ENCODE measurements at regions not wholly inside any gene's neighbourhood (a gene's known extent, or its start where the extent isn't known, plus 50 kb on each side); places are given as distances from the start of the nearest gene placed in this dataset.
"Not testable (repeated sequence)": the region's sequence is repeated elsewhere in the genome, so short reads cannot be mapped to it uniquely, and the experiment has no call there.

- Histone ChIP-seq H3K27ac (ENCODE audit: low read depth, low read length) (no peak overlapping the region), H3K4me3 (ENCODE audit: low read length) (no peak overlapping the region), H3K9ac (ENCODE audit: low read depth, low read length) (no peak overlapping the region), H3K36me3 (ENCODE audit: insufficient read depth, low read length) (no peaks in the 10 kb centered on the region), H3K9me3 (ENCODE audit: insufficient read depth, low read depth, low read length) (no peaks in the 10 kb centered on the region), H3K27me3 (ENCODE audit: insufficient read depth, low read length) (no peaks in the 10 kb centered on the region), H3K4me1 (ENCODE audit: insufficient read depth, low read length) (no peaks in the 10 kb centered on the region)
- 86% methylated on average over 2 of the region's 2 CpGs for WGBS
Observed at GRCh38 chr1:233816348-233816747, 88.1 kb upstream of the SLC35F3 start.

GRCh38 chr1:233819042-233819441 is 85.4 kb upstream of the SLC35F3 start:
- no peak overlapping the region for H3K27ac ChIP-seq (ENCODE audit: low read depth, low read length)
- H3K4me1 ChIP-seq (ENCODE audit: insufficient read depth, low read length) = no peaks in the 10 kb centered on the region
- no CpG with 5 or more reads among the region's 1 CpG for WGBS
- H3K27me3 ChIP-seq (ENCODE audit: insufficient read depth, low read length) = no peaks in the 10 kb centered on the region
- no peaks in the 10 kb centered on the region for H3K9me3 ChIP-seq (ENCODE audit: insufficient read depth, low read depth, low read length)
- H3K9ac ChIP-seq (ENCODE audit: low read depth, low read length) = no peak overlapping the region
- H3K36me3 ChIP-seq (ENCODE audit: insufficient read depth, low read length) = no peaks in the 10 kb centered on the region
- H3K4me3 ChIP-seq (ENCODE audit: low read length) = no peak overlapping the region

DNA sequence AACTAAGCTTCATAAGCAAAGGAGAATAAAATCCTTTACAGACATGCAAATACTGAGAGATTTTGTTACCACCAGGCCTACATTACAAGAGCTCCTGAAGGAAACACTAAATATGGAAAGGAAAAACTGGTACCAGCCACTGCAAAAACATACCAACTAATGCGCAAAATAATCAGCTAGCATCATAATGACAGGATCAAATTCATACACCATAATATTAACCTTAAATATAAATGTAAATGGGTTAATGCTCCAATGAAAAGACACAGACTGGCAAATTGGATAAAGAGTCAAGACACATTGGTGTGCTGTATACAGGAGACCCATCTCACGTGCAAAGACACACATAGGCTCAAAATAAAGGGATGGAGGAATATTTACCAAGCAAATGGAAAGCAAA is 80.3 kb upstream of the SLC35F3 start:
- H3K9me3 ChIP-seq (ENCODE audit: insufficient read depth, low read depth, low read length); H3K27me3 ChIP-seq (ENCODE audit: insufficient read depth, low read length); H3K27ac ChIP-seq (ENCODE audit: low read depth, low read length); H3K4me1 ChIP-seq (ENCODE audit: insufficient read depth, low read length); H3K4me3 ChIP-seq (ENCODE audit: low read length); H3K9ac ChIP-seq (ENCODE audit: low read depth, low read length); H3K36me3 ChIP-seq (ENCODE audit: insufficient read depth, low read length): not testable (repeated sequence)
- 89% methylated on average over 1 of the region's 2 CpGs for WGBS

- not testable (repeated sequence) for H3K9ac ChIP-seq (ENCODE audit: low read depth, low read length); H3K4me1 ChIP-seq (ENCODE audit: insufficient read depth, low read length); H3K4me3 ChIP-seq (ENCODE audit: low read length); H3K27me3 ChIP-seq (ENCODE audit: insufficient read depth, low read length); H3K9me3 ChIP-seq (ENCODE audit: insufficient read depth, low read depth, low read length); H3K36me3 ChIP-seq (ENCODE audit: insufficient read depth, low read length); H3K27ac ChIP-seq (ENCODE audit: low read depth, low read length)
- 91% methylated on average over 1 of the region's 2 CpGs for WGBS
Observed at GRCh38 chr1:233827937-233828336, 76.5 kb upstream of the SLC35F3 start.

DNA sequence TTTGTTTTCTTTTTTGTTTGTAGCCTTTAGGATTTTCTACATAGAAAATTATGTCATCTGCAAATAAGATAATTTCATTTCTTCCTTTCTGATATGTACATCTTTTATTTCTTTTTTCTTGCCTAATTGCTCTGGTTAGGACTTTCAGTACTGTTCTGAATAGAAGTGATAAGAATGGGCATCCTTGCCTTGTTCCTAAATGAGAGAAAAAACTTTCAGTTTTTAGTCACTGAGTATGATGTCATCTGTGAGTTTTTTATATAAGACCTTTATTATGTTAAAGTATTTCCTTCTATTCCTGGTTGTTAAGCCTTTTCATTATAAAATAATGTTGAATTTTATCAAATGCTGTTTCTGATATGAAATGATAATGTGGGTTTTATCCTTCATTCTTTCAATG is 76.0 kb upstream of the SLC35F3 start:
- H3K4me1 ChIP-seq (ENCODE audit: insufficient read depth, low read length) = no peaks in the 10 kb centered on the region
- H3K27me3 ChIP-seq (ENCODE audit: insufficient read depth, low read length) = no peaks in the 10 kb centered on the region
- H3K27ac ChIP-seq (ENCODE audit: low read depth, low read length) = no peak overlapping the region
- H3K9ac ChIP-seq (ENCODE audit: low read depth, low read length) = no peak overlapping the region
- H3K4me3 ChIP-seq (ENCODE audit: low read length) = no peak overlapping the region
- no peaks in the 10 kb centered on the region for H3K9me3 ChIP-seq (ENCODE audit: insufficient read depth, low read depth, low read length)
- H3K36me3 ChIP-seq (ENCODE audit: insufficient read depth, low read length) = no peaks in the 10 kb centered on the region

GRCh38 chr1:233834609-233835008 is 69.9 kb upstream of the SLC35F3 start:
- H3K27me3 ChIP-seq (ENCODE audit: insufficient read depth, low read length) = no peaks in the 10 kb centered on the region
- WGBS = 100% methylated on average over 2 of the region's 2 CpGs
- no peak overlapping the region for H3K27ac ChIP-seq (ENCODE audit: low read depth, low read length)
- H3K36me3 ChIP-seq (ENCODE audit: insufficient read depth, low read length) = no peaks in the 10 kb centered on the region
- H3K4me1 ChIP-seq (ENCODE audit: insufficient read depth, low read length) = no peaks in the 10 kb centered on the region
- no peak overlapping the region for H3K4me3 ChIP-seq (ENCODE audit: low read length)
- H3K9ac ChIP-seq (ENCODE audit: low read depth, low read length) = no peak overlapping the region
- H3K9me3 ChIP-seq (ENCODE audit: insufficient read depth, low read depth, low read length) = no peaks in the 10 kb centered on the region

GRCh38 chr1:233838207-233838606 is 66.3 kb upstream of the SLC35F3 start:
- not testable (repeated sequence) for H3K9ac ChIP-seq (ENCODE audit: low read depth, low read length); H3K9me3 ChIP-seq (ENCODE audit: insufficient read depth, low read depth, low read length); H3K27me3 ChIP-seq (ENCODE audit: insufficient read depth, low read length); H3K36me3 ChIP-seq (ENCODE audit: insufficient read depth, low read length); H3K27ac ChIP-seq (ENCODE audit: low read depth, low read length); H3K4me1 ChIP-seq (ENCODE audit: insufficient read depth, low read length); H3K4me3 ChIP-seq (ENCODE audit: low read length)
- 97% methylated on average over 4 of the region's 4 CpGs for WGBS

DNA sequence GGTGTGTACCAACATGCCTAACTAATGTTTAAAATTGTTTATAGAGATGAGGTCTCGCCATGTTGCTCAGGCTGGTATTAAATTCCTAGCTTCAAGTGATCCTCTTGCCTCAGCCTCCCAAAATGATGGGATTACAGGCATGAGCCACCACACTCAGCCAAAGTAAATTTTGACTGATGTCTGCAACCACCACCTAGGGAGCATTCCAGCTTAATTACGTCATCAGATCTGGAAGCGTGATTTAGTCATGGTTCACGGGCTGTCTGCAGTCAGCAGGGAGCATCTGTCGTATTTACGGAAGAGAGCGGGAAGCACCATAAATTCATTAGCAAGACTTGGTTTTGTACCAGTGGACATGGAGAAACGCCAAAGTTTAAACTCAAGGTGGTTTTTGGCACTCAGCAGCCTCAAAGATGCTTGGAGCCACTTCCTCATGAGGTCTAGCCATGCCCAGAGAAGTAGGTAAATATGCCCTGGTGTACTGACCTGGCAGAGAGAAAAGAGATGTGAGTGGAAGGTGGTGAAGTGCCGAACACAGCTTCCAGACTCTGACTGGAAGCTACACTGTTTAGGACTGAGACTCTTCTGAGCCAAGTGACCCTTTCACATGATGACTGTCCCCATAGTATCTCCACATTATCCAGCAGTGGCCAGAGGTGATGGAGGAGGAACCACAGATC is 60.8 kb upstream of the SLC35F3 start:
- 90% methylated on average over 9 of the region's 9 CpGs for WGBS
- no peak overlapping the region for H3K9ac ChIP-seq (ENCODE audit: low read depth, low read length)
- H3K4me1 ChIP-seq (ENCODE audit: insufficient read depth, low read length) = no peaks in the 10 kb centered on the region
- H3K36me3 ChIP-seq (ENCODE audit: insufficient read depth, low read length) = no peaks in the 10 kb centered on the region
- no peaks in the 10 kb centered on the region for H3K9me3 ChIP-seq (ENCODE audit: insufficient read depth, low read depth, low read length)
- no peak overlapping the region for H3K4me3 ChIP-seq (ENCODE audit: low read length)
- H3K27ac ChIP-seq (ENCODE audit: low read depth, low read length) = no peak overlapping the region
- no peaks in the 10 kb centered on the region for H3K27me3 ChIP-seq (ENCODE audit: insufficient read depth, low read length)

DNA sequence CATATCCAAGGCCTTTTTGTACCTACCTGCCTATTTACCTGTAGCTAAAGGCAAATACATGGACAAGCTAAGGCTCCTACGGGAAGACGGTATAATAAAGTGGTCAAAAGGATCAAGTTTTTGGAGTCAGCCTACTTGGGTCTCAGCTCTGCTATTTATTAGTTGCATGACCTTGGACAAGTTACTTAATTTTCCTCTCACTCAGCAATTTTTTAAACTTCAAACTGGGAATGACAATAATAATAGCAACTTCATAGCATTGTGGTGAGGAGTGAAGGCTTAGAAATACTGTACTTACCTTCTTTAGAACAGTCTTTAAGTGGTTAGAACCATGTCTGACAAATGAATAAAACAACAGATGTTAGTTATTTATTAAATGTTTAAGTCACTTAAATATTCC is 60.2 kb upstream of the SLC35F3 start:
- no peak overlapping the region for H3K4me3 ChIP-seq (ENCODE audit: low read length)
- 100% methylated on average over 2 of the region's 2 CpGs for WGBS
- H3K27me3 ChIP-seq (ENCODE audit: insufficient read depth, low read length) = no peaks in the 10 kb centered on the region
- no peak overlapping the region for H3K9ac ChIP-seq (ENCODE audit: low read depth, low read length)
- no peaks in the 10 kb centered on the region for H3K4me1 ChIP-seq (ENCODE audit: insufficient read depth, low read length)
- H3K27ac ChIP-seq (ENCODE audit: low read depth, low read length) = no peak overlapping the region
- H3K36me3 ChIP-seq (ENCODE audit: insufficient read depth, low read length) = no peaks in the 10 kb centered on the region
- no peaks in the 10 kb centered on the region for H3K9me3 ChIP-seq (ENCODE audit: insufficient read depth, low read depth, low read length)

GRCh38 chr1:233844692-233845091 is 59.8 kb upstream of the SLC35F3 start:
- WGBS = 90% methylated on average over 2 of the region's 2 CpGs
- H3K4me1 ChIP-seq (ENCODE audit: insufficient read depth, low read length) = no peaks in the 10 kb centered on the region
- H3K9ac ChIP-seq (ENCODE audit: low read depth, low read length) = no peak overlapping the region
- no peak overlapping the region for H3K4me3 ChIP-seq (ENCODE audit: low read length)
- H3K9me3 ChIP-seq (ENCODE audit: insufficient read depth, low read depth, low read length) = no peaks in the 10 kb centered on the region
- no peaks in the 10 kb centered on the region for H3K27me3 ChIP-seq (ENCODE audit: insufficient read depth, low read length)
- H3K36me3 ChIP-seq (ENCODE audit: insufficient read depth, low read length) = no peaks in the 10 kb centered on the region
- H3K27ac ChIP-seq (ENCODE audit: low read depth, low read length) = no peak overlapping the region
